ENCODE measurements at regions not wholly inside any gene's neighbourhood (a gene's known extent, or its start where the extent isn't known, plus 50 kb on each side); places are given as distances from the start of the nearest gene placed in this dataset.

- Histone ChIP-seq H3K79me2 (ENCODE audit: insufficient read depth, low read length) (no peaks in the 10 kb centered on the region), H2BK12ac (ENCODE audit: insufficient read length, low read depth, low read length) (no peak overlapping the region), H3T11ph (ENCODE audit: low read length) (no peak overlapping the region), H2AFZ (ENCODE audit: low read length) (no peak overlapping the region), H3K18ac (ENCODE audit: insufficient read length, low read depth, low read length) (no peak overlapping the region), H3K79me1 (ENCODE audit: insufficient read depth, low read depth, low read length, poor library complexity, severe bottlenecking) (no peaks in the 10 kb centered on the region), H4K91ac (ENCODE audit: insufficient read length, low read depth, low read length) (no peak overlapping the region), H3K9me3 (ENCODE audit: control insufficient read depth, low read depth, low read length) (no peaks in the 10 kb centered on the region), H3K27me3 (ENCODE audit: insufficient read depth, low read length) (no peaks in the 10 kb centered on the region), H2BK5ac (ENCODE audit: insufficient read length, low read length) (no peak overlapping the region), H2AK5ac (ENCODE audit: insufficient read length, low read length) (no peak overlapping the region), H4K5ac (ENCODE audit: insufficient read length, low read depth, low read length) (no peak overlapping the region), H4K20me1 (ENCODE audit: control insufficient read depth, insufficient read depth, insufficient read length) (no peaks in the 10 kb centered on the region), H3K23ac (ENCODE audit: insufficient read length, low read depth, low read length) (no peak overlapping the region), H3K14ac (ENCODE audit: insufficient read depth, low read length) (no peak overlapping the region), H2BK120ac (ENCODE audit: low read depth, low read length, poor library complexity, severe bottlenecking) (no peak overlapping the region), H3K23me2 (ENCODE audit: insufficient read length, low read depth, low read length, poor library complexity, severe bottlenecking) (no peaks in the 10 kb centered on the region), H3K4ac (ENCODE audit: low read depth, low read length) (no peak overlapping the region), H2BK20ac (ENCODE audit: low read depth, low read length, poor library complexity, severe bottlenecking) (no peak overlapping the region), H2BK15ac (ENCODE audit: low read depth, low read length) (no peak overlapping the region), H3K27ac (ENCODE audit: insufficient read length, low read depth, low read length) (no peak overlapping the region), H3K4me1 (ENCODE audit: insufficient read depth, low read length) (no peaks in the 10 kb centered on the region), H3K9ac (ENCODE audit: extremely low read depth, insufficient read length, low read length) (no peak overlapping the region), H3K56ac (ENCODE audit: insufficient read length, low read depth, low read length) (no peak overlapping the region), H3K4me2 (ENCODE audit: insufficient read depth, insufficient read length, low read length) (no peak overlapping the region), H4K8ac (replicated peaks; ENCODE audit: insufficient read length, low read depth, low read length) (no peak overlapping the region)
- WGBS (ENCODE audit: extremely low coverage, insufficient read length, low lambda C conversion rate): no CpG with 5 or more reads among the region's 2 CpGs
- Mint-ChIP-seq H3K36me3 (ENCODE audit: insufficient read depth in 1 of 3, low read depth in 3 of 3) (no peaks in the 10 kb centered on the region; a peak in 1 of 7 replicates), H3K4me1 (peaks cover 0 to 2% of the 10 kb centered on the region in 2 experiments; a peak in 1 of 4 replicates), H3K27ac (no peak overlapping the region), H3K27me3 (ENCODE audit: low read depth) (peaks cover 4% of the 10 kb centered on the region; the same call in 1 of the 2 replicates), H3K4me3 (no peak overlapping the region), H3K9me3 (peaks cover 4 to 7% of the 10 kb centered on the region in 2 experiments; a peak in 4 of 5 replicates)
- no peak for DNase-seq
- no peak for TF ChIP-seq CTCF (conservative IDR thresholded peaks at IDR 0.05)
Observed at GRCh38 chr6:55089325-55089724, 85.0 kb upstream of the HCRTR2 start.
